ENCODE measurements at regions not wholly inside any gene's neighbourhood (a gene's known extent, or its start where the extent isn't known, plus 50 kb on each side); places are given as distances from the start of the nearest gene placed in this dataset.

DNA sequence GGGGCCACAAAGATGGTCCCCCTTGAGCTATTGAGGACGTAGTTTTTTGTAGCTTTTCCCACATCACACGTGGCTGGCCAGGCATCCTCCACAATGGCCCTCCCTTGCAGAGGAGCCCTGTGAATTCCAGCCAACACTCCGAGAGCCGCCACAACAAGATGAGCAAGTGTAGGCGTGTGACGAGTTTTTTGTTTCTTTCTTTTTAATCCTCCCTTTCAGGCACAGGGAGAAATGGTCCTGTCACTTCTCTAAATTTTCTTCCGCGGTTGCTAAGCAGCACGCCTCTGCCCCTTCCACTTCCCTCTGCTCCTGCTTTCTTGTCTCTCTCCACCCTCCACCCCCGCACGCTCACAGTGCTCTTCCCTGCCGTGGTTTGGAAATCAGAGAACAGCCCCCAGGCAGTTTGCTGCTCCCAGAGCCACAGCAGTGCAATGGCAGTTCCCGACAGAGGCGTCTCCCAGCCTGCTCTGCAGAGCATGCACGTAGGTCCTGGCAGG is 68.0 kb upstream of the MRTFB start:
- no peak for TF ChIP-seq CTCF (conservative IDR thresholded peaks at IDR 0.05; ENCODE audit: low read depth, low read length)
- no peak for TF ChIP-seq EZH2 (IDR thresholded peaks at IDR 0.05; ENCODE audit: low read length, unreplicated experiment)
- no peak for TF ChIP-seq EZH2phosphoT487 (IDR thresholded peaks at IDR 0.05; ENCODE audit: borderline replicate concordance, low read length)

All from PC-3 (cell line).